SK-N-MC (cell line): ENCODE measurements at regions not wholly inside any gene's neighbourhood (a gene's known extent, or its start where the extent isn't known, plus 50 kb on each side); places are given as distances from the start of the nearest gene placed in this dataset.

Experiments used
- EZH2 ChIP-seq: fragments of 200-600 bp; sonication (generic); IDR thresholded peaks from one replicate; pipeline ENCODE4 v1.6.1; 2017; ENCODE audit warnings: antibody characterized with exemption
- POLR2AphosphoS5 ChIP-seq: IDR thresholded peaks from 2 replicates; pipeline ENCODE4 v1.6.1; 2012; ENCODE audit warnings: mild to moderate bottlenecking, low read depth, low read length, borderline replicate concordance

DNA sequence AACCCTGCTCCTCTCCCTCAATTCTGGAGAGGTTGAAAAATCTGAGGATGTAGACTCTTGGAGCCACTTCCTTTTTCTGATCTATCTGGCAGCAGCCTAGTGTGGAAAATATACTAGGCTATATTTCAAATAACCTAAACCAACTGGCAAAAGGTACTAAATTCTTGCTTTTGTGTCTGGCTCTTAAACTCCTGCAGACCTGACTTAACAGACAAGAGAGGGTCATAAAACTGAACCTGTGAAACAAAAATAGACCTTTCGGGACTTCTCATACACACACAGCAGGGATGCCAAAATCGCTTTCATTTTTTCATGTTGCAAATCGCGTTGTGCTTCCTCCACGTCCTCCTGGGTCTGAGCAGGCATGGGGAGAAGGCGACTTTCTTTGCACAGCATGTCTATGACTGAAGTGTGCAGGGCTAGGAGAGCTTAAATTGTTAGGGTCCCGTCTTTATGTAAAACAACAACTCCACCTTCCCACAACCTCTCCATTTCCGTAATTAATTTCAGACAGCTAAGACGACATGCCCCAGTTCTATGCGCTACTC lies 520.7 kb upstream of the PSMD7 start:
- TF ChIP-seq EZH2 = no peak
- TF ChIP-seq POLR2AphosphoS5 = no peak
